Medulla oblongata (tissue), 1 donor: ENCODE measurements at regions not wholly inside any gene's neighbourhood (a gene's known extent, or its start where the extent isn't known, plus 50 kb on each side); places are given as distances from the start of the nearest gene placed in this dataset.
"Not testable (repeated sequence)": the region's sequence is repeated elsewhere in the genome, so short reads cannot be mapped to it uniquely, and the experiment has no call there.

Source experiments
- DNase-seq: peaks from one replicate; pipeline ENCODE4 v3.0.0-alpha.2; 2015; ENCODE audit errors: extremely low spot score

GRCh38 chr2:91604629-91605028 is 2913.2 kb downstream of the RPIA start:
- not testable (repeated sequence) for DNase-seq

- DNase-seq = not testable (repeated sequence)
Measured at GRCh38 chr2:91623739-91624138, 2932.3 kb downstream of the RPIA start.

DNA sequence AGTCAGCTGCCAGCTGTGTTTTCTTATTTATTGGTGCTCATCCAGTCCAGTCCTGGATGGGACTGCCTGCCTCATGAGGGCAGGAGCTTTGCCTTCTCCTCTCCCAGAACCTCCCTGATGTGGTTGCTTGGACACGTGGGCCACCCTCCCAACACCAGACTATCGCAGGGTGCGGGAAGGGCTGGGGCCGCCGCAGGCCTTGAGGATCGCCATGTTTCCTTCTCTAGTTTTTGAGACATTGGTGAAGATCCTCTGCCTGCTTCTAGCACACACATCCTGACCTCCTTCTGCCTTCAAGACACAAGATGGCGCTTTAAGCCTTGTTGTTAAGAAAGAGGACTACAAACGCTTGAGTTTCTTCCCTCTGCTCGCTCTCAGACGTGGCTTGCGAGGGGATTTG is 2937.0 kb downstream of the RPIA start:
- DNase-seq = not testable (repeated sequence)

DNA sequence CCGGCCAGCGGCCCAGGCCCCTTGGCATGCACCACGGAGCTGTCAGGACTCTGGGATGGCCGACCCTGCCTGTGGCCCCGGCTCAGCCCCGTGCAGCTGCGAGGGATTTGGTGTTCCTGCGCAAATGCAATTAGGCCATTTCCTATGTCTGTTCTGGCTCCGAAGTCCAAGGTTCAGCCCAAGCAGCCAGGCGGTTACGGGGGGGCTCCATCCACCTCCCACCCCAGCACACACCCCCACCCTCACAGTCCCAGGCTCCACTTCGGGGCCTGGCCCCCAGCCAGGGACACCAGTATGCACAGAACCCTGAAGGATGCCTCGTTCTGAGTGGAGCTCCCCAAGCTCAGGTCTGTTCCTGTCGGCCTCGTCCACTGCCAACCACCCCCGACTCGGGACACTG is 2965.7 kb downstream of the RPIA start:
- DNase-seq = not testable (repeated sequence)

- DNase-seq = not testable (repeated sequence)
Measured at GRCh38 chr2:91658336-91658735, 2966.9 kb downstream of the RPIA start.

- not testable (repeated sequence) for DNase-seq
Measured at GRCh38 chr2:91659189-91659916, 2967.9 kb downstream of the RPIA start.

DNA sequence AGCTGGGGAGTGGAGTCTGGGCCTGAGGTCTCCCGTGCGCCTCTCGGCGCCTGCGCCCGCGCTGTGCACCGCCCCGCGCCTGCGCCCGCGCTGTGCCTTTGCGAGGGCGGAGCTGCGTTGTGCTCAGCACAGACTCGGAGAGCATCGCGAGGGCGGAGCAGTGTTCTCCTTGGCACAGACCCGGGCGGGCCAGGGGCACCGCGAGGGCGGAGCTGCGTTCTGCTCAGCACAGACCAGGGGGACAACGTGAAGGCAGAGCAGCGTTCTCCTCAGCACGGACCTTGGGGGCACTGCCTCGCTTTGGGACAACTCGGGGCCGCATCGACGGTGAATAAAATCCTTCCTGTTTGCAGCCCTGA is 2968.4 kb downstream of the RPIA start:
- DNase-seq = peak; percentile 1

- not testable (repeated sequence) for DNase-seq
Measured at GRCh38 chr2:91667341-91667740, 2975.9 kb downstream of the RPIA start.

DNA sequence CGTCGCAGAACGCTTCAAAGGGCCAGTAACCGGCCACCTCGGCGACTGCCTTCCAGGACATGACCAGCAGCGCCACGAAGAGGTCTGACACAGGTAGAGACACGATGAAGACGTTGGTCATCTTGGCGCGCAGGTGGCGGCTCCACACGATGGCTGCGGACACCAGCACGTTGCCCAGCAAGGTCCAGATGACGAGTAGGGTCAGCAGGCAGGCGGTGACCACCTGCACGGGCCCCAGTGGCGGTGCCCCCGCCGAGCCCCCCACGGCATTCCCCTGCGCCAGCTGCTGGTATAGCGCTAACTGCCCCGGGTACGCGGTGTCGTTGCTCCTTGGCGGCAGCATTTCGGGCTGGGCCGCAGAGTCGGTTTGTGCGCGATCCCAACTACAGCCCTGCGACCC is 2994.1 kb downstream of the RPIA start:
- DNase-seq = not testable (repeated sequence)

DNA sequence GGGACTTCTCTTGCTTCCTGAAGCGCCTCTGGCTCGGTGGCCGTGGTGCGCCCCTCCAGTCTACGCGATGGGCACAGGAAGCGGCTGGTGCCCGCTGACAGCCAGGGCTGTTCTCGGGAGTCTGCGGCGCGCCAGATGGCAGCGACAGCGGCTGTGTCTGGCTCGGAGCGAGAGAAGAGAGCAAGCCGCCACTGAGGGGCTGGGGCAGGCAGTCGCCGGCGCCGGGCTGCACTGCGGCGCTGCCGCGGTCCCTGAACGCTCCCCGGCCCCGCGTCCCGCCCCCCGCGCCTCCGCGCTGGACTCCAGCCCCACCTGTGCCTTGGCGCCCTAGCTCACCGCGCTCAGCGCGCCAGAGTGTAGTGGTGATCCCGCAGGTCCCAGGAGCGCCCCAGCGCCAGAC is 2994.6 kb downstream of the RPIA start:
- DNase-seq = not testable (repeated sequence)
